KMS-11 (cell line): ENCODE measurements at regions not wholly inside any gene's neighbourhood (a gene's known extent, or its start where the extent isn't known, plus 50 kb on each side); places are given as distances from the start of the nearest gene placed in this dataset.

Experiments used
- H2AFZ ChIP-seq: fragments of 200-600 bp; sonication (generic); 2 replicates; pipeline ENCODE4 v1.6.1; 2016; ENCODE audit warnings: antibody characterized with exemption, mixed run types, low read depth
- H3K27ac ChIP-seq: fragments of 200-600 bp; sonication (generic); 2 replicates; pipeline ENCODE4 v1.6.1; 2016; ENCODE audit warnings: mild to moderate bottlenecking, mixed run types
- H3K27me3 ChIP-seq: fragments of 200-600 bp; sonication (generic); 2 replicates; pipeline ENCODE4 v1.6.1; 2017; ENCODE audit warnings: mild to moderate bottlenecking, low read depth, mixed run types, moderate library complexity; ENCODE audit not compliant: insufficient read depth
- H3K36me3 ChIP-seq: fragments of 200-600 bp; sonication (generic); 2 replicates; pipeline ENCODE4 v1.6.1; 2017; ENCODE audit warnings: mild to moderate bottlenecking, mixed run types; ENCODE audit not compliant: insufficient read depth
- H3K4me1 ChIP-seq: fragments of 200-600 bp; sonication (generic); 2 replicates; pipeline ENCODE4 v1.6.1; 2016; ENCODE audit warnings: mild to moderate bottlenecking, low read depth, mixed run types; ENCODE audit not compliant: poor library complexity, severe bottlenecking
- H3K4me2 ChIP-seq: fragments of 200-600 bp; sonication (generic); 2 replicates; pipeline ENCODE4 v1.7.0; 2016; ENCODE audit warnings: mild to moderate bottlenecking, mixed run types
- H3K4me3 ChIP-seq: fragments of 200-600 bp; sonication (generic); IDR thresholded peaks from 2 replicates; pipeline ENCODE4 v1.6.1; 2017; ENCODE audit warnings: low read depth, low read length, mixed read lengths; ENCODE audit not compliant: insufficient read depth
- H3K79me2 ChIP-seq: fragments of 200-600 bp; sonication (generic); 2 replicates; pipeline ENCODE4 v1.6.1; 2016; ENCODE audit warnings: low read depth, mixed run types; ENCODE audit not compliant: insufficient read depth
- H3K9ac ChIP-seq: fragments of 200-600 bp; sonication (generic); 2 replicates; pipeline ENCODE4 v1.6.1; 2016; ENCODE audit warnings: mild to moderate bottlenecking, mixed run types
- H4K20me1 ChIP-seq: fragments of 200-600 bp; sonication (generic); 2 replicates; pipeline ENCODE4 v1.6.1; 2016; ENCODE audit warnings: mild to moderate bottlenecking, mixed run types; ENCODE audit not compliant: insufficient read depth
- TF ChIP-seq, protein P1 (sequence below): fragments of 200-600 bp; sonication (generic); conservative IDR thresholded peaks from 2 replicates; pipeline ENCODE4 v1.6.1; 2017; ENCODE audit warnings: low read depth, mild to moderate bottlenecking, antibody characterized with exemption, low read length, moderate library complexity, mixed read lengths

DNA sequence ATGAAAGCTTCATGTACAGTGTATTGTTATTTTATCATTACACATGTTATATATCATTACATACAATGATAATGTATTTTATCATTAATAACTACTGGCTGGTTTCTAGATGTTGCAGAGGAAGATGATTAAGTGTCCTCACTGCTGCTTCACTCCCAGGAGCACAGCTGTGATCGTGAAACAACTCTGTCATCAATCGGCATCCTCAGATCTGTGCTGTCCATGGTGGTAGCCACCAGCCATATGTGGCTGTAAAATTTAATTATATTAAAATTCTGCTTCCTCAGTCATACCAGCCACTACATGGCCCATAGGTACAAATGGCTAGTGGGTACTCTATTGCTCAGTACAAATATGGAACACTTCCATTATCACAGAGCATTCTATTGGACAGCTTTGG lies 379.4 kb upstream of the CFAP20DC start:
- peaks cover 21% of the 10 kb centered on the region for H3K4me1 ChIP-seq
- H3K36me3 ChIP-seq = no peaks in the 10 kb centered on the region
- no peak overlapping the region for H3K4me2 ChIP-seq
- TF ChIP-seq, protein P1, sequence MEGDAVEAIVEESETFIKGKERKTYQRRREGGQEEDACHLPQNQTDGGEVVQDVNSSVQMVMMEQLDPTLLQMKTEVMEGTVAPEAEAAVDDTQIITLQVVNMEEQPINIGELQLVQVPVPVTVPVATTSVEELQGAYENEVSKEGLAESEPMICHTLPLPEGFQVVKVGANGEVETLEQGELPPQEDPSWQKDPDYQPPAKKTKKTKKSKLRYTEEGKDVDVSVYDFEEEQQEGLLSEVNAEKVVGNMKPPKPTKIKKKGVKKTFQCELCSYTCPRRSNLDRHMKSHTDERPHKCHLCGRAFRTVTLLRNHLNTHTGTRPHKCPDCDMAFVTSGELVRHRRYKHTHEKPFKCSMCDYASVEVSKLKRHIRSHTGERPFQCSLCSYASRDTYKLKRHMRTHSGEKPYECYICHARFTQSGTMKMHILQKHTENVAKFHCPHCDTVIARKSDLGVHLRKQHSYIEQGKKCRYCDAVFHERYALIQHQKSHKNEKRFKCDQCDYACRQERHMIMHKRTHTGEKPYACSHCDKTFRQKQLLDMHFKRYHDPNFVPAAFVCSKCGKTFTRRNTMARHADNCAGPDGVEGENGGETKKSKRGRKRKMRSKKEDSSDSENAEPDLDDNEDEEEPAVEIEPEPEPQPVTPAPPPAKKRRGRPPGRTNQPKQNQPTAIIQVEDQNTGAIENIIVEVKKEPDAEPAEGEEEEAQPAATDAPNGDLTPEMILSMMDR = no peak
- no peak overlapping the region for H3K4me3 ChIP-seq
- H3K27me3 ChIP-seq = no peaks in the 10 kb centered on the region
- H3K9ac ChIP-seq = no peak overlapping the region
- H3K27ac ChIP-seq = no peak overlapping the region
- no peak overlapping the region for H2AFZ ChIP-seq
- no peaks in the 10 kb centered on the region for H4K20me1 ChIP-seq
- H3K79me2 ChIP-seq = no peaks in the 10 kb centered on the region

DNA sequence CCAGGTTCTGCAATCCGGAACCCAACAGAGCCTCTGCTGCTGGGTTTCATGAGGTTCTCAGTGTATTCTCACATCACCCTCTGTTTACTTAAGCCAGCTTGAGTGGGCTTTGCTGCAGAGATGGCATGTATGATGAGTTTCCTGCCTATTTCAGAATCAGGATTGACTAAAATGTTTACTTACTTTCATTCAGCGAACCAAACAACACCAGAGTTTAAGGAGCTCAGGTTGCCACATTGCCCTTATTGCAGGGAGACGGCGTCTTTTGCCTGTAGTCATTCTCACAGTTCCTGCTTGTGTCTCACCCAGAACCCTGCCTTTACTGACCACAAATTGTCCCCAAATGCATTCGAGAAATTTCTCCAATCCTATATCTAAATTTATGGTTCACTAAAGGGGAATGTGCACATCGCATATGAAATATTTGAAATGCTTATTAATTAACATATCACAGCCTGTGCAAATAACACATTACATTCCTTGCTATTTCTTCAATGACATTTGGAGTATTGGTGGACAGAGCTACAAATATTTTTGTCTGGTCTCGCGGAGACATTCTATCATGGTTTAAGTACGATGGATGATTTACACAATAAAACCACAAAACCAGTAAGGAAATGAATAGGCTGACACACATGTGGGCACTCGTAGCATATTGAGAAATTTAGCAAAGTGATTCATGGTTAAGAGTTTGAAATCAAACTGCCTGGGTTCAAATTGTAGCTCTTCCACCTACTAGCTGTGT lies 377.2 kb upstream of the CFAP20DC start:
- H3K27ac ChIP-seq = no peak overlapping the region
- H3K79me2 ChIP-seq = no peaks in the 10 kb centered on the region
- no peaks in the 10 kb centered on the region for H3K36me3 ChIP-seq
- H3K4me2 ChIP-seq = no peak overlapping the region
- no peaks in the 10 kb centered on the region for H4K20me1 ChIP-seq
- no peaks in the 10 kb centered on the region for H3K27me3 ChIP-seq
- peaks cover 33% of the 10 kb centered on the region for H3K4me1 ChIP-seq
- H2AFZ ChIP-seq = no peak overlapping the region
- TF ChIP-seq, protein P1 = no peak
- no peak overlapping the region for H3K4me3 ChIP-seq
- no peak overlapping the region for H3K9ac ChIP-seq

DNA sequence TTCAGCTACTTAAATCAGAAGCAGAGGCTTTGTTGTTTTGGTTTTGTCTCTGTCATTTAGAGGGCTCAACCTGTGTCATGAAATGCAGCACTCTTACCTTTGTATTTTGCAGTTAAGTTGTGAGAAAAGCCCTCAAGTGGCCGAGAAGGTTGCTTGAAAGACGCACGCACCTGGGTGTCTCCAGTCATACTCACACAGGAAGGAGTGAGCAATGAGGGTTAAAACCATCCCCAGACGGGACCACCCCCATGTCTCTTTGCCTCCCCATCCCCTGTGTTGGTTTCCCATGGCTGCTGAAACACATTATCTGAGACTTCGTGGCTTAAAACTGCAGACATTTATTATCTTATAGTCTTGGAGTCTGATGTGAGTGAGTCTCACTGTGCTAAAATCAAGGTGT lies 376.1 kb upstream of the CFAP20DC start:
- H3K27me3 ChIP-seq = no peaks in the 10 kb centered on the region
- H3K27ac ChIP-seq = peak overlapping the region; percentile 91
- H3K4me3 ChIP-seq = no peak overlapping the region
- H4K20me1 ChIP-seq = no peaks in the 10 kb centered on the region
- no peaks in the 10 kb centered on the region for H3K79me2 ChIP-seq
- H3K36me3 ChIP-seq = no peaks in the 10 kb centered on the region
- no peak overlapping the region for H3K9ac ChIP-seq
- H3K4me1 ChIP-seq = peaks cover 33% of the 10 kb centered on the region
- H2AFZ ChIP-seq = peak overlapping the region; percentile 47
- TF ChIP-seq, protein P1 = no peak
- peak overlapping the region; percentile 57 for H3K4me2 ChIP-seq

DNA sequence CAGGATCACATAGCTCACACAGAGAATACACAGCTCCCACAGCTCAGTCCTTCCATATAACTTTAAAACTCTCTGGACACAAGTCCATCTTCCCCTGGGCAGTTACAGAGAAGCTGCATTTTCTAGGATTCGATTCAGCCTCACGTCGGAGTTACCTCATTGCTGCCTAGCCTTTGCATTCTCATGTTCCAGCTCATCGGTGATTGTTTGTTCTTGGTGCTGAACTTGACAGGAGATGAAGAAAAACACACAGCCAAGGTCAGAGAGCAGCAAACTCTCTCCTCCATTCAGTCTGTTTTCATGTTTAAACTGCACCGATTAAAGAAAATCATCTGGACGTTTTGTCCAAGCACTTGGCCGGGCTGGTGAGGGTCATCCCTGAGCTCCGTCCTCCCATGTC lies 375.5 kb upstream of the CFAP20DC start:
- Histone ChIP-seq H3K79me2 (no peaks in the 10 kb centered on the region), H3K27me3 (no peaks in the 10 kb centered on the region), H3K27ac (peak overlapping the region; percentile 91), H3K9ac (peak overlapping the region; percentile 51), H3K4me3 (no peak overlapping the region), H4K20me1 (no peaks in the 10 kb centered on the region), H3K4me1 (peaks cover 33% of the 10 kb centered on the region), H2AFZ (peak overlapping the region; percentile 47), H3K36me3 (no peaks in the 10 kb centered on the region), H3K4me2 (peak overlapping the region; percentile 57)
- TF ChIP-seq, protein P1 = no peak
